Suprapubic skin (tissue), 4 donors: ENCODE measurements at regions not wholly inside any gene's neighbourhood (a gene's known extent, or its start where the extent isn't known, plus 50 kb on each side); places are given as distances from the start of the nearest gene placed in this dataset.

Experiments
- CTCF ChIP-seq, 2 donors: fragments of 200-600 bp in 1 of 2; fragments of 450-650 bp in 1 of 2; sonication (generic) in 1 of 2; IDR thresholded peaks; one replicate each; pipeline ENCODE4 v1.5.1; 2016 to 2019; ENCODE audit warnings: antibody characterized with exemption in 2 of 2, mild to moderate bottlenecking in 1 of 2, moderate library complexity in 1 of 2
- POLR2A ChIP-seq, 2 donors: fragments of 450-650 bp; IDR thresholded peaks; one replicate each; pipeline ENCODE4 v1.6.1; 2017; ENCODE audit warnings: antibody characterized with exemption in 2 of 2, mild to moderate bottlenecking in 2 of 2, moderate library complexity in 2 of 2
- POLR2AphosphoS5 ChIP-seq, 3 donors: sonication (generic); formaldehyde crosslinking; IDR thresholded peaks; one replicate each; pipeline ENCODE4 v1.6.1; 2017; ENCODE audit warnings: antibody characterized with exemption in 3 of 3

- TF ChIP-seq POLR2A (IDR thresholded peaks at IDR 0.05), result no peak
- TF ChIP-seq CTCF (IDR thresholded peaks at IDR 0.05), result no peak
- no peak for TF ChIP-seq POLR2AphosphoS5 (IDR thresholded peaks at IDR 0.05)
Observed at GRCh38 chr9:18365651-18366050, 108.3 kb upstream of the ADAMTSL1 start.
